Neural progenitor cell (in vitro differentiated cells): ENCODE measurements at regions not wholly inside any gene's neighbourhood (a gene's known extent, or its start where the extent isn't known, plus 50 kb on each side); places are given as distances from the start of the nearest gene placed in this dataset.
"Not testable (repeated sequence)": the region's sequence is repeated elsewhere in the genome, so short reads cannot be mapped to it uniquely, and the experiment has no call there.

Experiments
- DNase-seq: peaks from one replicate; pipeline ENCODE4 v3.0.0-alpha.2; 2016; ENCODE audit warnings: low spot score
- H2AFZ ChIP-seq: fragments of 200-600 bp; sonication (generic); replicated peaks from 2 replicates; pipeline ENCODE4 v1.6.1; 2016; ENCODE audit warnings: antibody characterized with exemption
- H3F3A ChIP-seq: fragments of 200-600 bp; sonication (generic); 2 replicates; pipeline ENCODE4 v1.6.1; 2016; ENCODE audit warnings: antibody characterized with exemption, low read depth
- H3K27ac ChIP-seq: fragments of 200-600 bp; sonication (generic); 2 replicates; pipeline ENCODE4 v1.5.1; 2016; ENCODE audit warnings: mild to moderate bottlenecking
- H3K27me3 ChIP-seq: fragments of 200-600 bp; sonication (generic); 2 replicates; pipeline ENCODE4 v1.6.1; 2016; ENCODE audit warnings: mild to moderate bottlenecking, moderate library complexity
- H3K36me3 ChIP-seq: fragments of 200-600 bp; sonication (generic); 2 replicates; pipeline ENCODE4 v1.5.1; 2016
- H3K4me1 ChIP-seq: fragments of 200-600 bp; sonication (generic); 2 replicates; pipeline ENCODE4 v1.6.1; 2016; ENCODE audit warnings: mixed run types
- H3K4me2 ChIP-seq: fragments of 200-600 bp; sonication (generic); 2 replicates; pipeline ENCODE4 v1.6.1; 2016
- H3K4me3 ChIP-seq: fragments of 200-600 bp; sonication (generic); 2 replicates; pipeline ENCODE4 v1.5.1; 2016
- H3K79me2 ChIP-seq: fragments of 200-600 bp; sonication (generic); 2 replicates; pipeline ENCODE4 v1.6.1; 2016; ENCODE audit warnings: low read depth
- H3K9ac ChIP-seq: fragments of 200-600 bp; sonication (generic); 2 replicates; pipeline ENCODE4 v1.6.1; 2016
- H3K9me3 ChIP-seq: fragments of 200-600 bp; sonication (generic); 2 replicates; pipeline ENCODE4 v1.5.1; 2016; ENCODE audit warnings: low read depth
- H4K20me1 ChIP-seq: fragments of 200-600 bp; sonication (generic); 2 replicates; pipeline ENCODE4 v1.6.1; 2016; ENCODE audit warnings: low read depth
- H3K27ac Mint-ChIP-seq: 3 replicates; pipeline ENCODE4 v1.8.0; 2021; ENCODE audit warnings: mixed read lengths
- H3K27me3 Mint-ChIP-seq: 2 replicates; pipeline ENCODE4 v1.8.0; 2022; ENCODE audit warnings: low read depth, mild to moderate bottlenecking, inconsistent platforms, moderate library complexity, mixed read lengths; ENCODE audit not compliant: insufficient read depth
- H3K36me3 Mint-ChIP-seq: 3 replicates; pipeline ENCODE4 v1.8.0; 2021; ENCODE audit warnings: mixed read lengths
- H3K4me1 Mint-ChIP-seq: 3 replicates; pipeline ENCODE4 v1.8.0; 2021; ENCODE audit warnings: mixed read lengths
- H3K4me3 Mint-ChIP-seq: 3 replicates; pipeline ENCODE4 v1.8.0; 2021; ENCODE audit warnings: mild to moderate bottlenecking, moderate library complexity, mixed read lengths
- H3K9me3 Mint-ChIP-seq: 3 replicates; pipeline ENCODE4 v1.8.0; 2020; ENCODE audit warnings: mixed read lengths
- EZH2 ChIP-seq: fragments of 200-600 bp; sonication (generic); IDR thresholded peaks from 2 replicates; pipeline ENCODE4 v1.6.1; 2017; ENCODE audit warnings: antibody characterized with exemption, mild to moderate bottlenecking, moderate library complexity
- EZH2phosphoT487 ChIP-seq: fragments of 200-600 bp; sonication (generic); IDR thresholded peaks from 2 replicates; pipeline ENCODE4 v1.6.1; 2017; ENCODE audit warnings: antibody characterized with exemption
- TF ChIP-seq, protein P1 (sequence below): fragments of 200-600 bp; sonication (generic); IDR thresholded peaks from 2 replicates; pipeline ENCODE4 v1.5.1; 2017; ENCODE audit warnings: antibody characterized with exemption, mild to moderate bottlenecking

DNA sequence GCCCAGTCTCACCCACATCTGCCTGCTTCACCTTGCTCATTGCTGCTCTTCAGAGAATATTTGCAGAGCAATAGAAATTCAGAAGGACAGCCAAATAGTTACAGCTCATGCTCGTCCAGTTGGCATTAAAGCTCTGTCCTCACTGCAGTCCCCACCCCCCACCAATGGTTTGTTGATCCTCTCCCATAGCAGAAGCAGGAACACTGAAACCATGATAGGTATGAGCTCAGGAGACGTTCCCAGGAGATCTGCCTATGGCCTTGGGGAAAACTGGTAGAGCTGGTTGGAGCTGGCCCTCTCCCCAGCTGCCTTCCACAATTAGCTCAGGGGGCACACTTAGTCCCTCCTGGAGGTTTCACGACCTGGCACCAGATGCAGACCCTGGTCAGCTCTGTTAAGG is 68.6 kb upstream of the KMT2C start:
- Mint-ChIP-seq H3K4me3 (no peak overlapping the region), H3K4me1 (no peaks in the 10 kb centered on the region), H3K9me3 (no peaks in the 10 kb centered on the region), H3K27ac (no peak overlapping the region), H3K36me3 (no peaks in the 10 kb centered on the region), H3K27me3 (no peaks in the 10 kb centered on the region)
- Histone ChIP-seq H3K27ac (no peak overlapping the region), H3K4me3 (no peak overlapping the region), H3F3A (no peaks in the 10 kb centered on the region), H3K27me3 (no peaks in the 10 kb centered on the region), H3K9ac (no peak overlapping the region), H2AFZ (peak overlapping the region; percentile 42), H3K4me1 (no peaks in the 10 kb centered on the region), H3K36me3 (no peaks in the 10 kb centered on the region), H3K9me3 (no peaks in the 10 kb centered on the region), H3K4me2 (no peak overlapping the region), H4K20me1 (no peaks in the 10 kb centered on the region), H3K79me2 (no peaks in the 10 kb centered on the region)
- TF ChIP-seq EZH2 (no peak), EZH2phosphoT487 (no peak)
- TF ChIP-seq, protein P1, sequence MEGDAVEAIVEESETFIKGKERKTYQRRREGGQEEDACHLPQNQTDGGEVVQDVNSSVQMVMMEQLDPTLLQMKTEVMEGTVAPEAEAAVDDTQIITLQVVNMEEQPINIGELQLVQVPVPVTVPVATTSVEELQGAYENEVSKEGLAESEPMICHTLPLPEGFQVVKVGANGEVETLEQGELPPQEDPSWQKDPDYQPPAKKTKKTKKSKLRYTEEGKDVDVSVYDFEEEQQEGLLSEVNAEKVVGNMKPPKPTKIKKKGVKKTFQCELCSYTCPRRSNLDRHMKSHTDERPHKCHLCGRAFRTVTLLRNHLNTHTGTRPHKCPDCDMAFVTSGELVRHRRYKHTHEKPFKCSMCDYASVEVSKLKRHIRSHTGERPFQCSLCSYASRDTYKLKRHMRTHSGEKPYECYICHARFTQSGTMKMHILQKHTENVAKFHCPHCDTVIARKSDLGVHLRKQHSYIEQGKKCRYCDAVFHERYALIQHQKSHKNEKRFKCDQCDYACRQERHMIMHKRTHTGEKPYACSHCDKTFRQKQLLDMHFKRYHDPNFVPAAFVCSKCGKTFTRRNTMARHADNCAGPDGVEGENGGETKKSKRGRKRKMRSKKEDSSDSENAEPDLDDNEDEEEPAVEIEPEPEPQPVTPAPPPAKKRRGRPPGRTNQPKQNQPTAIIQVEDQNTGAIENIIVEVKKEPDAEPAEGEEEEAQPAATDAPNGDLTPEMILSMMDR = no peak
- DNase-seq = no peak

DNA sequence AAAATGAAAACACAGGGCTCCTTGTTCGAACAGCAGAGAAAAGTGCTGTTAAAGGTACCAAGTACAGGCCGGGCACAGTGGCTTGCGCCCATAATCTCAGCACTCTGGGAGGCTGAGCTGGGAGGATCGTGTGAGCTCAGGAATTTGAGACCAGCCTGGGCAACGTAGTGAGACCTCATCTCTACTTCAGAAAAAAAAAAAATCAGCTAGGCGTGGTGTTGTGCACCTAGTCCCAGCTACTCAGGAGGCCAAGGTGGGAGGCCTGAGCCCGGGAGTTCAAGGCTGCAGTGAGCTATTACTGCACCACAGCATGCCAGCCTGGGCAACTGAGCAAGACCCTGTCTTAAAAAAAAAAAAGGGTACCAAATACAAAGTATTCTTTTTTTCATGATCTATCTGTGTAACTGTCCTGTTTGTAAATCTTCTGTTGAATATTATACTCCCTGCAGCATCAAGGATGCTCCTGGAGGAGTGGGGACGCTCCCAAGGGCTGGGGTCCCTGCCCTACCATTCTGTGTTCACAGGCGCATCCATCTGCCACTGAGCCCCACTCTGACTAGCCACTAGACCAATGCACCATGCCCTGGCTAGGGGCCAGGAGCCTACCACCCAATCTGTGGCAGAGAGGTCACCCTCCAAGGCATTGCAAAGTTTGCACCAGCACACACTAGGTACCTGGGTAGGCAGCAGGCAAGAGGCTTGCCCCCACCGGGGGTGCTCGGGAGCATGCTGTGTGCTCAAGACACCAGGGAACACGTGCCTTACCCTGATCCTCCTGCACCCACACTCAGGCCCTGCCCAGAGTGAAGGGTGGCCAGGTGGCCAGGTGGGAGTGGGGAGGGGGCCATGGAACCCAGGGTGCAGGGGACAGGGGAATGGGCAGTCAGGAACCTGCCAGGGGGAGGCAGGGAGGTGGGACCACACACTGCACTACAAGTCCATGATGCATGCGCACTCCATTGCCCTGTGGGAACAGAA is 67.3 kb upstream of the KMT2C start:
- H3K27ac Mint-ChIP-seq = no peak overlapping the region
- no peaks in the 10 kb centered on the region for H3K27me3 ChIP-seq
- DNase-seq = no peak

DNA sequence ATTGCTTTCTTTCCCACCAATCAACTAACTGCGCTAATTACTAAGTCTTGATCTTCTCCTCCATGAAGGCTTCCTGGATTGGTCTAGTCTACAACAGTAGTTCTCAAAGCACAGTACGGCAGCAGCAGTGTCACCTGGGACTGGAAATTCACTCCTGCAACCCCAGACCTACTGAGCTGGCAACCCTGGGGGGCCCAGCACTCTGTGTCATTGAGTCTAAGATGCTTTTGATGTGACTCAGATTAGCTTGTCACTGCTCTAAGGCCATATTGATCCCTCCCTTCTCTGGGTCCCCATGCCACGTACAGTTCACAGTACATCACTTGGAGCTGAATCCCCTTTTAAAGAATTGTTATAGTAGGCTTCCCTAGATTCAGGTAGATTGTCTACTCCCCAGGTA is 65.7 kb upstream of the KMT2C start:
- Histone ChIP-seq H3K27me3 (no peaks in the 10 kb centered on the region), H3K9ac (no peak overlapping the region), H2AFZ (no peak overlapping the region), H3K27ac (no peak overlapping the region), H3K4me2 (no peak overlapping the region), H3K4me3 (no peak overlapping the region), H4K20me1 (no peaks in the 10 kb centered on the region), H3F3A (no peaks in the 10 kb centered on the region), H3K79me2 (no peaks in the 10 kb centered on the region), H3K9me3 (no peaks in the 10 kb centered on the region), H3K4me1 (no peaks in the 10 kb centered on the region), H3K36me3 (no peaks in the 10 kb centered on the region)
- Mint-ChIP-seq H3K4me3 (no peak overlapping the region), H3K4me1 (no peaks in the 10 kb centered on the region), H3K9me3 (no peaks in the 10 kb centered on the region), H3K27ac (no peak overlapping the region), H3K27me3 (no peaks in the 10 kb centered on the region), H3K36me3 (no peaks in the 10 kb centered on the region)
- TF ChIP-seq, protein P1 = no peak
- TF ChIP-seq EZH2 = no peak
- TF ChIP-seq EZH2phosphoT487 = no peak
- DNase-seq = no peak

More for the DNA sequence above, 67.3 kb upstream of the KMT2C start:
- H3K9me3 Mint-ChIP-seq = no peaks in the 10 kb centered on the region
- Histone ChIP-seq H3K27ac (no peak overlapping the region), H3K4me2 (no peak overlapping the region), H3K4me1 (no peaks in the 10 kb centered on the region), H3K79me2 (no peaks in the 10 kb centered on the region), H4K20me1 (no peaks in the 10 kb centered on the region), H3K9ac (no peak overlapping the region), H3K36me3 (no peaks in the 10 kb centered on the region), H3K9me3 (no peaks in the 10 kb centered on the region), H3F3A (no peaks in the 10 kb centered on the region), H3K4me3 (no peak overlapping the region), H2AFZ (no peak overlapping the region)
- no peaks in the 10 kb centered on the region for H3K27me3 Mint-ChIP-seq
- no peaks in the 10 kb centered on the region for H3K4me1 Mint-ChIP-seq
- H3K36me3 Mint-ChIP-seq = no peaks in the 10 kb centered on the region
- H3K4me3 Mint-ChIP-seq = no peak overlapping the region
- no peak for TF ChIP-seq EZH2phosphoT487
- TF ChIP-seq, protein P1 = no peak
- TF ChIP-seq EZH2 = no peak

DNA sequence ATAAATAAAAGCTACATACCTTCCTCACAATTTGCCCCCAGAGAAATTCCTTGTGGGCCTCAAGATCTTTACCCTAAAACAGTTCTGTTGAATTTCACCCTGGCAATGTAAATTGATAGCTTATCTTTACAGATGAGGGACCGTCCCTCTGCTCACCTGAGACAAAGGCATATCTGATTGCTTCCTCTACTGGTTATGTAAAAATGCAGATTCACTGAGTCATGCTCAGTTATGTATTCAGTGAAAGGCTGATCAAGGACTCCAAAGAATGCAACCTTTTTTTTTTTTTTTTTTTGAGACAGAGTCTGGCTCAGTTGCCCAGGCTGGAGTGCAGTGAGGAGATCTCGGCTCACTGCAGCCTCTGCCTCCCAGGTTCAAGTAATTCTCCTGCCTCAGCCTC is 64.2 kb upstream of the KMT2C start:
- not testable (repeated sequence) for H3K27me3 Mint-ChIP-seq, H3K4me2 ChIP-seq, H3K27me3 ChIP-seq, H3K4me1 Mint-ChIP-seq, H3K36me3 ChIP-seq, H3K9me3 ChIP-seq, H3K36me3 Mint-ChIP-seq, H3K27ac ChIP-seq, H3K27ac Mint-ChIP-seq, H3K9ac ChIP-seq, H4K20me1 ChIP-seq, H3K4me3 Mint-ChIP-seq, H3K9me3 Mint-ChIP-seq, H3K4me1 ChIP-seq, H3F3A ChIP-seq, H2AFZ ChIP-seq, H3K4me3 ChIP-seq, DNase-seq, H3K79me2 ChIP-seq
